ENCODE measurements at regions not wholly inside any gene's neighbourhood (a gene's known extent, or its start where the extent isn't known, plus 50 kb on each side); places are given as distances from the start of the nearest gene placed in this dataset.

DNA sequence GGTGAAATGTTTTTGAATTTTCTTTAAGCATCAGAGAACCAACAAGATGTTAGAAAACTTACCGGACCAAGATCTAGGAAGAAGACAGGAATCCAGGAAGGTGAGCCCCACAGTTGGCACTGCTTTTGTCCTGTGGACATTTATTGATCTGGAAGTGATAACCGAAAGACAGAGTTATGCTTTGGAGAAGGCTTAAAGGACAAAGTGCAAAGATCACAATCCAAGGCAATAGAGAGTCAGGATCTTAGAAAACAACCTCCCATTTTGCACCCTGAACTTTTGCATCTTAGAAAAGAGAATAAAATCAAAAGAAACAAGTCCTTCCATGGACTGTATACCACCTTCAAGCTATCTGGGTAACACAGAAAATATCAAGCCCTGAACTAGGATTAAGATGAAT, 129.4 kb upstream of the SRD5A2 start:
- no peak overlapping the region for H3K27ac ChIP-seq
- FAIRE-seq (no peak), ATAC-seq (no peak), DNase-seq (no peak)
- H3K27me3 ChIP-seq = no peaks in the 10 kb centered on the region
- no peaks in the 10 kb centered on the region for H3K4me1 ChIP-seq
- 47 to 65% methylated on average over 2 of the region's 2 CpGs for WGBS, 2 donors
- H3K36me3 ChIP-seq = no peaks in the 10 kb centered on the region
- no peak overlapping the region for H3K4me3 ChIP-seq
- H3K9me3 ChIP-seq = no peaks in the 10 kb centered on the region
- intact Hi-C loops (cut with DNase I) = no loop called here
- TF ChIP-seq, protein P1, sequence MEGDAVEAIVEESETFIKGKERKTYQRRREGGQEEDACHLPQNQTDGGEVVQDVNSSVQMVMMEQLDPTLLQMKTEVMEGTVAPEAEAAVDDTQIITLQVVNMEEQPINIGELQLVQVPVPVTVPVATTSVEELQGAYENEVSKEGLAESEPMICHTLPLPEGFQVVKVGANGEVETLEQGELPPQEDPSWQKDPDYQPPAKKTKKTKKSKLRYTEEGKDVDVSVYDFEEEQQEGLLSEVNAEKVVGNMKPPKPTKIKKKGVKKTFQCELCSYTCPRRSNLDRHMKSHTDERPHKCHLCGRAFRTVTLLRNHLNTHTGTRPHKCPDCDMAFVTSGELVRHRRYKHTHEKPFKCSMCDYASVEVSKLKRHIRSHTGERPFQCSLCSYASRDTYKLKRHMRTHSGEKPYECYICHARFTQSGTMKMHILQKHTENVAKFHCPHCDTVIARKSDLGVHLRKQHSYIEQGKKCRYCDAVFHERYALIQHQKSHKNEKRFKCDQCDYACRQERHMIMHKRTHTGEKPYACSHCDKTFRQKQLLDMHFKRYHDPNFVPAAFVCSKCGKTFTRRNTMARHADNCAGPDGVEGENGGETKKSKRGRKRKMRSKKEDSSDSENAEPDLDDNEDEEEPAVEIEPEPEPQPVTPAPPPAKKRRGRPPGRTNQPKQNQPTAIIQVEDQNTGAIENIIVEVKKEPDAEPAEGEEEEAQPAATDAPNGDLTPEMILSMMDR (IDR thresholded peaks at IDR 0.05) = no peak

DNA sequence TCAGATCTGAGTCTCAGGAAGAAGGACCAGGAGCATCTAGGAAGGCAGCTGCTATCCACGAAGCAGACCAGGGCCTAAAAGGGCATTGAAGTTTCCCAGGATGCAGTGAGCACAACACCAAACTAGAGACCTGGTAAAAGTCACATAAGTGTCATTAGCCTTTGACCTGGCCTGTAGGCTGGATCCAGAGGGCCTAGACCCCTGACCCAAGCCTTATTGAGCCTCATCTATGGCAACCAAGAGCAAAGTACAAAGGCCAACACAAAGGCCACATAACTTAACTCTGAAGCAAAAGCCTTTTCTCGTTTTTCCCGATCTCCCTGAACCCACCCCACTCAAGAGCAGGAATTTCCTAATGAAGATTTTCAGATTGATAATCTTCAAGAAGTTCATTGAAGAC, 127.3 kb upstream of the SRD5A2 start:
- FAIRE-seq = no peak
- TF ChIP-seq, protein P1 (IDR thresholded peaks at IDR 0.05) = no peak
- no peaks in the 10 kb centered on the region for H3K27me3 ChIP-seq
- H3K27ac ChIP-seq = no peak overlapping the region
- H3K4me1 ChIP-seq = no peaks in the 10 kb centered on the region
- WGBS, 2 donors = 74 to 76% methylated on average over 3 of the region's 3 CpGs
- ATAC-seq = no peak
- H3K9me3 ChIP-seq = no peaks in the 10 kb centered on the region
- DNase-seq = no peak
- H3K36me3 ChIP-seq = no peaks in the 10 kb centered on the region
- H3K4me3 ChIP-seq = no peak overlapping the region
- intact Hi-C loops (cut with DNase I) = no loop called here

DNA sequence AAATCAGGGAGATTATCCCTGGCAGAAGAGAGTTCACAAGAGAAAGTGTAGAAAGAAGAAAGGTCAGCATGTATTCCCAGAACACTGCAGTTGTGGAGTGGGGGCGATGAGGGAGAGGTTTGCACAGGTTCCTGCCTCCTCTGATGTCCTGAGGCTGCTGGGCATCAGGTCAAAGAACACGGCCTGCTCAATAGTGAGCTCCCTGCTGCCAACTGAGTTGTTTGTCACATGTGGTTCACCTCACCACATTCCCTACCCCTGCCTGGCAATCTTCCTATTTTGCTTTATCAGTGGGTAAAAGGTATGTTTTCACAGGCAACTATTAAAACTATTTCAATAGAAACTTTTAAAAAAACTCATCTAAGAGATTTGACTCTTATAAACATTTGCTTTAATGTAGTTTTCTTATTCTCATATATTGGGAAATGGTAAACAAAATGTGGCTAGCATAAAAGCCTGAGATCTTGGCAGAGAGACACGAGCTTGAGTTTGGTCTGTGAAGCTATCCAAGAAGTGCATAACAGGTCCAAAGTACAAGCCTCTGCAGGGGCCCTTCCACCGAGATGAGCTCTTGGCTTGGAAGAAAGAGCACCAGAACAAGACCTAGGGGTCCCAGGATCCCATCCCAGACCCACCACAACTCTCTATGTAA, 123.9 kb upstream of the SRD5A2 start:
- Histone ChIP-seq H3K27ac (no peak overlapping the region), H3K36me3 (no peaks in the 10 kb centered on the region), H3K9me3 (no peaks in the 10 kb centered on the region), H3K4me1 (no peaks in the 10 kb centered on the region), H3K4me3 (no peak overlapping the region), H3K27me3 (no peaks in the 10 kb centered on the region)
- FAIRE-seq (no peak), ATAC-seq (peak in 3 of 4 donors; percentile 39 to 70 (median 65)), DNase-seq (peak in 1 of 6 donors; percentile 13)
- TF ChIP-seq, protein P1 (IDR thresholded peaks at IDR 0.05) = no peak
- 18 to 19% methylated on average over 4 of the region's 4 CpGs for WGBS, 2 donors
- intact Hi-C loops (cut with DNase I) = no loop called here

DNA sequence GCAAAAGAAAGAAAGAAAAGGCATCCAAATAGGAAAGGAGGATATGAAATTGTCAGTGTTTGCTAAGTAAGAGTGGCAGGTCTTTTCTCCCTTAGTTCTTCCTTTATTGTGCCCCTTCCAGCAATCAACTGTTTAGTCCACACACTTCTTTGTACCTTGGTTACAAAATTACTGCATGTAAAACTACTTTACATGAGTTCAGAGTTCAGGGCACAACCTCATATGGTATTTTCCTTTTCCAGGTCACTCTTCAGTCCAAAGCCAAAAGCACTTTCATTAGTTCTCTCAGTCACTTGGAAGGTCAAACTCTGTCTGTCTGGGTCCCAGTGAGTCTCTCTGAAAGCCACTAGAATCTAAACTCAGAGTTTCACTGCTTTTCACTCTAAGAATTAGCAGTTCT, 122.5 kb upstream of the SRD5A2 start:
- H3K27me3 ChIP-seq = no peaks in the 10 kb centered on the region
- no peaks in the 10 kb centered on the region for H3K9me3 ChIP-seq
- FAIRE-seq (no peak), DNase-seq (no peak), ATAC-seq (no peak)
- intact Hi-C loops (cut with DNase I) = no loop called here
- no peak overlapping the region for H3K4me3 ChIP-seq
- H3K36me3 ChIP-seq = no peaks in the 10 kb centered on the region
- no peak overlapping the region for H3K27ac ChIP-seq
- TF ChIP-seq, protein P1 (IDR thresholded peaks at IDR 0.05) = no peak
- H3K4me1 ChIP-seq = no peaks in the 10 kb centered on the region

DNA sequence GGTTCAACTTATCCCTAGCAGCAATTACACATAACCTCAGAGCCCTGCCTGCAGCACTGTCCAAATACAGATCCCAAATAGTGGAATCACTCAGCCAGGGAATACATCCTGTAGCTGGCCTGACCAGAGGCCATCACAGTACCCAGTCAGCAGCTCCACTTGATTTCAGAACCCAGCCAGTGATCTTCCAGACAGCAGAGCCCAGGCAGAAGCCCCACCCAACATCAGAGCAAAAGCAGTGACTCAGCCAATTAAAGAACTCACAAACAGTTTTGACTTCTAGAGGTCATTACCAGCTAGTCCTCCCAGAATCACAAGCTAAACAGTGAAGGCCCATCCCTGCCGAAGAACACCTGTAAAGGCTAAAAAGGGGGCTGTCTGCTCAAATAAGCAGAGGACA, 118.0 kb upstream of the SRD5A2 start:
- intact Hi-C loops (cut with DNase I) = no loop called here
- DNase-seq (no peak), FAIRE-seq (no peak)

More for the DNA sequence above, 118.0 kb upstream of the SRD5A2 start:
- WGBS, 2 donors = 63 to 70% methylated on average over 1 of the region's 1 CpG
- Histone ChIP-seq H3K27ac (no peak overlapping the region), H3K27me3 (no peaks in the 10 kb centered on the region), H3K4me3 (no peak overlapping the region), H3K4me1 (no peaks in the 10 kb centered on the region), H3K9me3 (peaks cover 0 to 8% (median 0%) of the 10 kb centered on the region in 4 donors), H3K36me3 (no peaks in the 10 kb centered on the region)
- TF ChIP-seq, protein P1 (IDR thresholded peaks at IDR 0.05) = no peak
- no peak for ATAC-seq

Data from pancreas (tissue), 10 donors.